ENCODE measurements at regions not wholly inside any gene's neighbourhood (a gene's known extent, or its start where the extent isn't known, plus 50 kb on each side); places are given as distances from the start of the nearest gene placed in this dataset.

DNA sequence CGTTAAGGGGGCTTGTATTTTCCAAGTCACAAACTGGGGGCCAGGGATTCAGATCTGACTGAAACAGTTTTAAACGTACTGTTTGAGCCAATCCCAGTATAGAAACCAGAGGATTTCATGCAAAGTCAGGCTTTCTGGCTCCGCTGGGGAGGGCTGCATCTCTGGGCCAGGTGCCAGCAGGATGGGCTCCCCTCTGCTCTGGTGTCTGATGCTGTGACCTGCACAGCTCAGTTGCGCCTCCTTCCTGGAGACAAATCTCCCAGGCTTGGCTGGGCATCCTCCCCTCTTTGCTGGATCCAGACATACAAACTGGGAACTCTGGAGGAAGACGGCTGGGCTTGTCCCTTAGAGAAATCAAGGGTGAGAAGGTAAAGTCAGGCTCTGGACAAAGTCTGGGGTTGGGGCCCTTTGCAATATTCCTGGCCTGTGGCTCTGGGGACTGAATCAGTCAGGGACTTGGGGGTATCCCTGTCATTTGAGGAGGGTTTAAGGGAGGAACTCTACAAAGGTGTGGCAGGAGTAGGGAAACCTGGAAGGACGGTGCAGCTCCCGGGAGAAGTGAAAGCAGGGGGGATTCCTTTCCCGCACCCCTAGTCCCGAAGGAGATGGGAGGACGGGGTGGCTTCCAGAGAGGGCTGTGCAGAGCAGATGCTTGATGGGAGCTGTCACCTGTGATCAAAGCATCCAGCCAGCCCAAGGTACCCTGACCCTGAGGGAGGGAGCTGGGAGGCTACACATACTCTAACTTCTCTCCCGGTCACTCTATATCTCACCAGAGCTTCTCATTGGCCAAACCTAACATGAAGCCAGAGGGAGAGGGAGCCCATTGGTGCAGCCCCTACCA, 114.8 kb upstream of the ATP2B2 start:
- H3K4me2 ChIP-seq (ENCODE audit: control insufficient read depth, extremely low read depth, insufficient read depth, low read depth, low read length) = no peak overlapping the region
- no peaks in the 10 kb centered on the region for H3K79me2 ChIP-seq (ENCODE audit: control insufficient read depth, insufficient read depth, low read length)
- H3K36me3 ChIP-seq (ENCODE audit: control insufficient read depth in 2 of 2, extremely low read depth in 1 of 2, insufficient read depth in 2 of 2, low read length in 2 of 2) = no peaks in the 10 kb centered on the region
- no peaks in the 10 kb centered on the region for H3K9me3 ChIP-seq (ENCODE audit: control insufficient read depth, low read depth, low read length)
- H3K27me3 ChIP-seq (ENCODE audit: control insufficient read depth, extremely low read depth, insufficient read depth, low read length) = peaks cover 13% of the 10 kb centered on the region
- H3K4me1 ChIP-seq (ENCODE audit: control insufficient read depth, extremely low read depth, insufficient read depth, low read length) = no peaks in the 10 kb centered on the region
- no peaks in the 10 kb centered on the region for H4K20me1 ChIP-seq (ENCODE audit: control insufficient read depth, extremely low read depth, insufficient read depth, low read length)
- dilution Hi-C loops (cut with MboI; ENCODE audit: extremely low pct_ligation_motif_present, low sequenced_read_pairs) = no loop called here
- H2AFZ ChIP-seq (ENCODE audit: control insufficient read depth, low read length) = no peak overlapping the region
- no peak for DNase-seq (ENCODE audit: low read depth, low spot score)
- H3K9me1 ChIP-seq (ENCODE audit: control insufficient read depth, extremely low read depth, insufficient read depth, low read length) = no peaks in the 10 kb centered on the region
- no peak overlapping the region for H3K4me3 ChIP-seq (ENCODE audit: control insufficient read depth in 2 of 3, extremely low read depth in 1 of 3, insufficient read depth in 2 of 3, low read depth in 1 of 3, low read length in 3 of 3)
- TF ChIP-seq, protein P1, sequence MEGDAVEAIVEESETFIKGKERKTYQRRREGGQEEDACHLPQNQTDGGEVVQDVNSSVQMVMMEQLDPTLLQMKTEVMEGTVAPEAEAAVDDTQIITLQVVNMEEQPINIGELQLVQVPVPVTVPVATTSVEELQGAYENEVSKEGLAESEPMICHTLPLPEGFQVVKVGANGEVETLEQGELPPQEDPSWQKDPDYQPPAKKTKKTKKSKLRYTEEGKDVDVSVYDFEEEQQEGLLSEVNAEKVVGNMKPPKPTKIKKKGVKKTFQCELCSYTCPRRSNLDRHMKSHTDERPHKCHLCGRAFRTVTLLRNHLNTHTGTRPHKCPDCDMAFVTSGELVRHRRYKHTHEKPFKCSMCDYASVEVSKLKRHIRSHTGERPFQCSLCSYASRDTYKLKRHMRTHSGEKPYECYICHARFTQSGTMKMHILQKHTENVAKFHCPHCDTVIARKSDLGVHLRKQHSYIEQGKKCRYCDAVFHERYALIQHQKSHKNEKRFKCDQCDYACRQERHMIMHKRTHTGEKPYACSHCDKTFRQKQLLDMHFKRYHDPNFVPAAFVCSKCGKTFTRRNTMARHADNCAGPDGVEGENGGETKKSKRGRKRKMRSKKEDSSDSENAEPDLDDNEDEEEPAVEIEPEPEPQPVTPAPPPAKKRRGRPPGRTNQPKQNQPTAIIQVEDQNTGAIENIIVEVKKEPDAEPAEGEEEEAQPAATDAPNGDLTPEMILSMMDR (optimal IDR thresholded peaks at IDR 0.05 in 1 of 3, IDR thresholded peaks at IDR 0.05 in 1 of 3, conservative IDR thresholded peaks at IDR 0.05 in 1 of 3; ENCODE audit: extremely low read depth in 1 of 3, insufficient read depth in 2 of 3, low read length in 3 of 3) = no peak
- TF ChIP-seq EZH2 (IDR thresholded peaks at IDR 0.05; ENCODE audit: low read length) = no peak
- FAIRE-seq = no peak
- H3K27ac ChIP-seq (ENCODE audit: control insufficient read depth, insufficient read depth, low read length) = no peak overlapping the region
- H3K9ac ChIP-seq (ENCODE audit: control insufficient read depth, extremely low read depth, insufficient read depth, low read length) = no peak overlapping the region

DNA sequence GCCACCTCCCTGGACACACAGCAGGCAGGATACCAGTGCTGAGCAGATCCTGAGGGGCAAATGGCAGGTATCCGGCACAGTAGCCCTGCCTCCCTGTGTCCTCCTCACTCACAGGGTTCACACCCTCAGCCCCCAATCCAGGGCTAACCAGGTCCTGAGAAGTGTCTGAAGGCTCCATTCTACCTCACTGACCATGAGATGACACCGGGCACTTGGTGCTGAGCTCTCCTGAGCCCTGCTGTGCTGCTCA, 115.4 kb upstream of the ATP2B2 start:
- H3K27ac ChIP-seq (ENCODE audit: control insufficient read depth, insufficient read depth, low read length) = no peak overlapping the region
- no peak overlapping the region for H2AFZ ChIP-seq (ENCODE audit: control insufficient read depth, low read length)
- dilution Hi-C loops (cut with MboI; ENCODE audit: extremely low pct_ligation_motif_present, low sequenced_read_pairs) = no loop called here
- no peak overlapping the region for H3K4me2 ChIP-seq (ENCODE audit: control insufficient read depth, extremely low read depth, insufficient read depth, low read depth, low read length)
- no peaks in the 10 kb centered on the region for H3K9me3 ChIP-seq (ENCODE audit: control insufficient read depth, low read depth, low read length)
- DNase-seq (ENCODE audit: low read depth, low spot score) (no peak), FAIRE-seq (no peak)
- H3K4me1 ChIP-seq (ENCODE audit: control insufficient read depth, extremely low read depth, insufficient read depth, low read length) = no peaks in the 10 kb centered on the region
- H3K36me3 ChIP-seq (ENCODE audit: control insufficient read depth in 2 of 2, extremely low read depth in 1 of 2, insufficient read depth in 2 of 2, low read length in 2 of 2) = no peaks in the 10 kb centered on the region
- no peak overlapping the region for H3K9ac ChIP-seq (ENCODE audit: control insufficient read depth, extremely low read depth, insufficient read depth, low read length)
- no peaks in the 10 kb centered on the region for H3K79me2 ChIP-seq (ENCODE audit: control insufficient read depth, insufficient read depth, low read length)
- no peaks in the 10 kb centered on the region for H4K20me1 ChIP-seq (ENCODE audit: control insufficient read depth, extremely low read depth, insufficient read depth, low read length)
- no peaks in the 10 kb centered on the region for H3K9me1 ChIP-seq (ENCODE audit: control insufficient read depth, extremely low read depth, insufficient read depth, low read length)
- no peak overlapping the region for H3K4me3 ChIP-seq (ENCODE audit: control insufficient read depth in 2 of 3, extremely low read depth in 1 of 3, insufficient read depth in 2 of 3, low read depth in 1 of 3, low read length in 3 of 3)
- TF ChIP-seq EZH2 (IDR thresholded peaks at IDR 0.05; ENCODE audit: low read length) = no peak
- TF ChIP-seq, protein P1 (optimal IDR thresholded peaks at IDR 0.05 in 1 of 3, IDR thresholded peaks at IDR 0.05 in 1 of 3, conservative IDR thresholded peaks at IDR 0.05 in 1 of 3; ENCODE audit: extremely low read depth in 1 of 3, insufficient read depth in 2 of 3, low read length in 3 of 3) = no peak
- peaks cover 13% of the 10 kb centered on the region for H3K27me3 ChIP-seq (ENCODE audit: control insufficient read depth, extremely low read depth, insufficient read depth, low read length)

Measured in keratinocyte (primary cell).